WTC11 (cell line): ENCODE measurements at regions not wholly inside any gene's neighbourhood (a gene's known extent, or its start where the extent isn't known, plus 50 kb on each side); places are given as distances from the start of the nearest gene placed in this dataset.

Source experiments
- ATAC-seq: fragments of 200-7000 bp; cut with Tn5 transposase; 2 replicates; pipeline ENCODE4 v1.10.0; 2021; ENCODE audit warnings: mild to moderate bottlenecking, moderate library complexity
- CTCF ChIA-PET: fragments of 300-600 bp; sonication (Branson Sonifier 250); formaldehyde crosslinking; loops from one replicate; lab custom pipeline; 2021; ENCODE audit warnings: antibody characterized with exemption; lab: Charles Lee
- POLR2A ChIA-PET: fragments of 350-600 bp; sonication (Branson Sonifier 250); formaldehyde crosslinking; loops from one replicate; lab custom pipeline; 2021; ENCODE audit warnings: antibody characterized with exemption; lab: Charles Lee
- DNase-seq: peaks from one replicate; pipeline ENCODE4 v3.0.0; 2021; ENCODE audit warnings: low spot score
- H3K27ac Mint-ChIP-seq: 2 replicates; pipeline ENCODE4 v1.8.0; 2021; ENCODE audit warnings: mixed read lengths
- H3K27me3 Mint-ChIP-seq: 2 replicates; pipeline ENCODE4 v1.8.0; 2021; ENCODE audit warnings: low read depth, mild to moderate bottlenecking, moderate library complexity, mixed read lengths
- H3K36me3 Mint-ChIP-seq: 2 replicates; pipeline ENCODE4 v1.8.0; 2021; ENCODE audit warnings: mixed read lengths
- H3K4me1 Mint-ChIP-seq: 2 replicates; pipeline ENCODE4 v1.8.0; 2022; ENCODE audit warnings: mixed read lengths
- H3K4me3 Mint-ChIP-seq: 2 replicates; pipeline ENCODE4 v1.8.0; 2021; ENCODE audit warnings: mild to moderate bottlenecking, moderate library complexity, mixed read lengths
- H3K9me3 Mint-ChIP-seq: 2 replicates; pipeline ENCODE4 v1.8.0; 2021; ENCODE audit warnings: mixed read lengths
- ATF6 ChIP-seq: sonication (generic); formaldehyde crosslinking; IDR thresholded peaks from 2 replicates; pipeline ENCODE4 v1.8.1; 2023; ENCODE audit warnings: mild to moderate bottlenecking, missing genetic modification reagents
- CREM ChIP-seq: sonication (generic); formaldehyde crosslinking; IDR thresholded peaks from 2 replicates; pipeline ENCODE4 v1.8.1; 2022; ENCODE audit warnings: mild to moderate bottlenecking, missing genetic modification reagents, moderate library complexity
- ESRRA ChIP-seq: sonication (generic); formaldehyde crosslinking; IDR thresholded peaks from 2 replicates; pipeline ENCODE4 v1.8.1; 2022; ENCODE audit warnings: mild to moderate bottlenecking, missing genetic modification reagents, borderline replicate concordance
- FOXJ3 ChIP-seq: sonication (generic); formaldehyde crosslinking; IDR thresholded peaks from 2 replicates; pipeline ENCODE4 v1.9.0; 2021; ENCODE audit warnings: missing genetic modification reagents, mild to moderate bottlenecking, borderline replicate concordance
- GABPB1 ChIP-seq: sonication (generic); formaldehyde crosslinking; IDR thresholded peaks from 2 replicates; pipeline ENCODE4 v1.8.1; 2023; ENCODE audit warnings: mild to moderate bottlenecking, missing genetic modification reagents
- GTF2I ChIP-seq: fragments of 250-450 bp; sonication (Bioruptor Pico); conservative IDR thresholded peaks from 2 replicates; pipeline ENCODE4 v1.4.0; 2021; ENCODE audit warnings: mild to moderate bottlenecking
- IRF1 ChIP-seq: sonication (generic); formaldehyde crosslinking; IDR thresholded peaks from 2 replicates; pipeline ENCODE4 v1.8.0; 2023; ENCODE audit warnings: missing genetic modification reagents
- JUN ChIP-seq: sonication (generic); formaldehyde crosslinking; IDR thresholded peaks from 2 replicates; pipeline ENCODE4 v1.8.0; 2023; ENCODE audit warnings: mild to moderate bottlenecking, missing genetic modification reagents
- NFATC4 ChIP-seq: fragments of 250-450 bp; sonication (Bioruptor Pico); IDR thresholded peaks from 2 replicates; pipeline ENCODE4 v1.9.0; 2021; ENCODE audit warnings: mild to moderate bottlenecking
- NR2C2 ChIP-seq: sonication (generic); formaldehyde crosslinking; IDR thresholded peaks from 2 replicates; pipeline ENCODE4 v1.8.0; 2022; ENCODE audit warnings: mild to moderate bottlenecking, missing genetic modification reagents
- OVOL2 ChIP-seq: fragments of 250-450 bp; sonication (Bioruptor Pico); IDR thresholded peaks from 2 replicates; pipeline ENCODE4 v1.9.0; 2021; ENCODE audit warnings: mild to moderate bottlenecking, borderline replicate concordance
- SMAD3 ChIP-seq: sonication (generic); formaldehyde crosslinking; IDR thresholded peaks from 2 replicates; pipeline ENCODE4 v1.8.0; 2022; ENCODE audit warnings: missing genetic modification reagents, mild to moderate bottlenecking, borderline replicate concordance
- SMAD4 ChIP-seq: sonication (generic); formaldehyde crosslinking; IDR thresholded peaks from 2 replicates; pipeline ENCODE4 v1.8.0; 2022; ENCODE audit warnings: mild to moderate bottlenecking, missing genetic modification reagents
- SP1 ChIP-seq: sonication (generic); formaldehyde crosslinking; conservative IDR thresholded peaks from 2 replicates; pipeline ENCODE4 v1.8.1; 2022; ENCODE audit warnings: missing genetic modification reagents
- TEAD4 ChIP-seq: sonication (generic); formaldehyde crosslinking; IDR thresholded peaks from 2 replicates; pipeline ENCODE4 v1.8.0; 2022; ENCODE audit warnings: mild to moderate bottlenecking, missing genetic modification reagents
- TP53 ChIP-seq: sonication (generic); formaldehyde crosslinking; IDR thresholded peaks from 2 replicates; pipeline ENCODE4 v1.8.1; 2023; ENCODE audit warnings: mild to moderate bottlenecking, missing genetic modification reagents
- ZMAT4 ChIP-seq: fragments of 250-450 bp; sonication (Bioruptor Pico); IDR thresholded peaks from 2 replicates; pipeline ENCODE4 v1.9.0; 2021; ENCODE audit warnings: mild to moderate bottlenecking
- ZNF121 ChIP-seq: sonication (generic); formaldehyde crosslinking; IDR thresholded peaks from 2 replicates; pipeline ENCODE4 v1.8.0; 2023; ENCODE audit warnings: missing genetic modification reagents
- ZNF138 ChIP-seq: sonication (generic); formaldehyde crosslinking; conservative IDR thresholded peaks from 2 replicates; pipeline ENCODE4 v1.8.1; 2022; ENCODE audit warnings: mild to moderate bottlenecking, moderate library complexity, missing genetic modification reagents
- ZNF232 ChIP-seq: sonication (generic); formaldehyde crosslinking; IDR thresholded peaks from 2 replicates; pipeline ENCODE4 v1.8.0; 2022; ENCODE audit warnings: mild to moderate bottlenecking, missing genetic modification reagents
- ZNF317 ChIP-seq: sonication (generic); formaldehyde crosslinking; IDR thresholded peaks from 2 replicates; pipeline ENCODE4 v1.8.1; 2023; ENCODE audit warnings: low read depth, mild to moderate bottlenecking, moderate library complexity, missing genetic modification reagents, borderline replicate concordance
- ZNF671 ChIP-seq: fragments of 250-450 bp; sonication (Bioruptor Pico); IDR thresholded peaks from 2 replicates; pipeline ENCODE4 v1.8.0; 2021; ENCODE audit warnings: mild to moderate bottlenecking
- TF ChIP-seq, protein P1 (sequence below): sonication (generic); formaldehyde crosslinking; IDR thresholded peaks from 2 replicates; pipeline ENCODE4 v1.8.1; 2023; ENCODE audit warnings: mild to moderate bottlenecking, missing genetic modification reagents, borderline replicate concordance
- TF ChIP-seq, protein P2 (sequence below): fragments of 250-450 bp; sonication (Bioruptor Pico); IDR thresholded peaks from 2 replicates; pipeline ENCODE4 v1.8.0; 2021; ENCODE audit warnings: mild to moderate bottlenecking
- TF ChIP-seq, protein P3 (sequence below): sonication (generic); formaldehyde crosslinking; conservative IDR thresholded peaks from 2 replicates; pipeline ENCODE4 v1.8.1; 2022; ENCODE audit warnings: mild to moderate bottlenecking, missing genetic modification reagents

DNA sequence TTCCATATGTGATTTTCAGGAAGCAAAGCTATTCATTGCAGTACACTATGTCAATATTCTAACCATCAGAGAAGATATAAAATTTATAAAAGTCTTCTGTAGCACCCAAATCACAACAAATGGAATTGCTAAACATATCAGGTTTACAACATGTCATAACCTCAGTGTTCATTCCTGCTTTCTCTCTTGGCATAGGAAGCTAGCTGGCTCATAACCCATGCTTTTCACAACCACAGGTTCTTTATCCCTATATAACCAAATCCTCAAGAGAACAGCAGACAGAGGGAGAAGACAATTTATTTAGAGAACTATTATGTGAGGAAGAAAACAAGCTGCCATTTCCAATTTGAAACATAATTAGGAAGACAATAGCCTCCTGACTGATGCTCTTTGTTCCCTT is 997.0 kb upstream of the ACVR2A start:
- H3K4me1 Mint-ChIP-seq = peaks cover 9% of the 10 kb centered on the region
- ATAC-seq (no peak), DNase-seq (no peak)
- no peaks in the 10 kb centered on the region for H3K9me3 Mint-ChIP-seq
- H3K27me3 Mint-ChIP-seq = no peaks in the 10 kb centered on the region
- H3K4me3 Mint-ChIP-seq = no peak overlapping the region
- TF ChIP-seq IRF1 (no peak), ESRRA (no peak), GTF2I (CRISPR knock-in tag) (no peak), SP1 (CRISPR knock-in tag) (no peak), CREM (CRISPR knock-in tag) (no peak), NR2C2 (no peak), ZNF138 (CRISPR knock-in tag) (no peak), ZNF317 (no peak), SMAD3 (CRISPR knock-in tag) (no peak), ATF6 (CRISPR knock-in tag) (no peak), JUN (CRISPR knock-in tag) (no peak), ZNF232 (CRISPR knock-in tag) (no peak), ZNF121 (CRISPR knock-in tag) (no peak), TP53 (no peak)
- TF ChIP-seq, protein P1, sequence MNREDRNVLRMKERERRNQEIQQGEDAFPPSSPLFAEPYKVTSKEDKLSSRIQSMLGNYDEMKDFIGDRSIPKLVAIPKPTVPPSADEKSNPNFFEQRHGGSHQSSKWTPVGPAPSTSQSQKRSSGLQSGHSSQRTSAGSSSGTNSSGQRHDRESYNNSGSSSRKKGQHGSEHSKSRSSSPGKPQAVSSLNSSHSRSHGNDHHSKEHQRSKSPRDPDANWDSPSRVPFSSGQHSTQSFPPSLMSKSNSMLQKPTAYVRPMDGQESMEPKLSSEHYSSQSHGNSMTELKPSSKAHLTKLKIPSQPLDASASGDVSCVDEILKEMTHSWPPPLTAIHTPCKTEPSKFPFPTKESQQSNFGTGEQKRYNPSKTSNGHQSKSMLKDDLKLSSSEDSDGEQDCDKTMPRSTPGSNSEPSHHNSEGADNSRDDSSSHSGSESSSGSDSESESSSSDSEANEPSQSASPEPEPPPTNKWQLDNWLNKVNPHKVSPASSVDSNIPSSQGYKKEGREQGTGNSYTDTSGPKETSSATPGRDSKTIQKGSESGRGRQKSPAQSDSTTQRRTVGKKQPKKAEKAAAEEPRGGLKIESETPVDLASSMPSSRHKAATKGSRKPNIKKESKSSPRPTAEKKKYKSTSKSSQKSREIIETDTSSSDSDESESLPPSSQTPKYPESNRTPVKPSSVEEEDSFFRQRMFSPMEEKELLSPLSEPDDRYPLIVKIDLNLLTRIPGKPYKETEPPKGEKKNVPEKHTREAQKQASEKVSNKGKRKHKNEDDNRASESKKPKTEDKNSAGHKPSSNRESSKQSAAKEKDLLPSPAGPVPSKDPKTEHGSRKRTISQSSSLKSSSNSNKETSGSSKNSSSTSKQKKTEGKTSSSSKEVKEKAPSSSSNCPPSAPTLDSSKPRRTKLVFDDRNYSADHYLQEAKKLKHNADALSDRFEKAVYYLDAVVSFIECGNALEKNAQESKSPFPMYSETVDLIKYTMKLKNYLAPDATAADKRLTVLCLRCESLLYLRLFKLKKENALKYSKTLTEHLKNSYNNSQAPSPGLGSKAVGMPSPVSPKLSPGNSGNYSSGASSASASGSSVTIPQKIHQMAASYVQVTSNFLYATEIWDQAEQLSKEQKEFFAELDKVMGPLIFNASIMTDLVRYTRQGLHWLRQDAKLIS (CRISPR knock-in tag) = no peak
- POLR2A ChIA-PET = no interaction called here
- no peak overlapping the region for H3K27ac Mint-ChIP-seq
- H3K36me3 Mint-ChIP-seq = no peaks in the 10 kb centered on the region
- CTCF ChIA-PET = no interaction called here

DNA sequence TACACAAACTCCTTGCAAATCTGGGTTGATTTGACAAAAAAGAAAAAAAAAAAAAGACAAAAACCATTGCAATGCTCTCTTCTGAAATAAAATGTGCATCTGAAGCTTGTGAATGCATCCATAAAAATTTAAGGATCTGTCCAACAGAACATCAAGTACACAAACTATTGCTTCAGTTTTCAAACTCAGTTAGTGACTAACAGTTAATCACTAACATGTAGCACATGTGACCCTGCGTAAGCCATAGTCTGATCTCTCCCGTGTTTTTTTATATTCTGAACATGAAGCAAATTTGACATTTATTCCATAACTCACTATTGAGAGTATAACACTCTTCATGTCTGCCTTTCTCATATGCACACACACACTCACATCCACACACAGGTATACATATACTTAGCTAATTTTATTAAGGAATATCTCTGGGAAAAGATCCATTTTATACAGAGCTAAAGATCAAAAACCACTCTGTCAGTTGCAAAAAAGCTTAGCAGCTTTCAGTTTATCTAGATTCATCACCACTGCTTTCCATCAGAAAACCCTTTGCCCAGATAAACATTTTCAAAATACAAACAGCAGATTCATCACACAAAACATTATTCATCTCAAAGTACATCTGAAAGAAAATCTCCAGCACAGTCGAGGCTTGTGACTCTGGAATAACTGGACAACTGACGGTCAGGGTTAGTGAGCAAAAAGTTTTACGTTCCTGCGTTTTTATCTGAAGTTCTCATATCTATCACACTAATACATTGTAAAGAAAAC is 1000.4 kb upstream of the ACVR2A start:
- no peaks in the 10 kb centered on the region for H3K27me3 Mint-ChIP-seq
- DNase-seq = no peak
- peaks cover 6% of the 10 kb centered on the region for H3K4me1 Mint-ChIP-seq
- no peak overlapping the region for H3K27ac Mint-ChIP-seq
- no peak for ATAC-seq
- POLR2A ChIA-PET = no interaction called here
- H3K36me3 Mint-ChIP-seq = no peaks in the 10 kb centered on the region
- H3K4me3 Mint-ChIP-seq = no peak overlapping the region
- H3K9me3 Mint-ChIP-seq = no peaks in the 10 kb centered on the region
- CTCF ChIA-PET = no interaction called here
- no peak for TF ChIP-seq SMAD4 (CRISPR knock-in tag)
- no peak for TF ChIP-seq NR2C2
- TF ChIP-seq FOXJ3 (CRISPR knock-in tag) = no peak
- no peak for TF ChIP-seq ZMAT4
- TF ChIP-seq, protein P2, sequence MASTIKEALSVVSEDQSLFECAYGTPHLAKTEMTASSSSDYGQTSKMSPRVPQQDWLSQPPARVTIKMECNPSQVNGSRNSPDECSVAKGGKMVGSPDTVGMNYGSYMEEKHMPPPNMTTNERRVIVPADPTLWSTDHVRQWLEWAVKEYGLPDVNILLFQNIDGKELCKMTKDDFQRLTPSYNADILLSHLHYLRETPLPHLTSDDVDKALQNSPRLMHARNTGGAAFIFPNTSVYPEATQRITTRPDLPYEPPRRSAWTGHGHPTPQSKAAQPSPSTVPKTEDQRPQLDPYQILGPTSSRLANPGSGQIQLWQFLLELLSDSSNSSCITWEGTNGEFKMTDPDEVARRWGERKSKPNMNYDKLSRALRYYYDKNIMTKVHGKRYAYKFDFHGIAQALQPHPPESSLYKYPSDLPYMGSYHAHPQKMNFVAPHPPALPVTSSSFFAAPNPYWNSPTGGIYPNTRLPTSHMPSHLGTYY (CRISPR knock-in tag) = no peak
- TF ChIP-seq ATF6 (CRISPR knock-in tag) = no peak
- TF ChIP-seq TEAD4 (CRISPR knock-in tag) = no peak
- TF ChIP-seq CREM (CRISPR knock-in tag) = no peak
- TF ChIP-seq, protein P3, sequence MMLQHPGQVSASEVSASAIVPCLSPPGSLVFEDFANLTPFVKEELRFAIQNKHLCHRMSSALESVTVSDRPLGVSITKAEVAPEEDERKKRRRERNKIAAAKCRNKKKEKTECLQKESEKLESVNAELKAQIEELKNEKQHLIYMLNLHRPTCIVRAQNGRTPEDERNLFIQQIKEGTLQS = no peak
- no peak for TF ChIP-seq GABPB1 (CRISPR knock-in tag)
- no peak for TF ChIP-seq ESRRA
- TF ChIP-seq OVOL2 (CRISPR knock-in tag) = no peak
- no peak for TF ChIP-seq ZNF671 (CRISPR knock-in tag)
- no peak for TF ChIP-seq NFATC4 (CRISPR knock-in tag)
